Hematopoietic multipotent progenitor cell treated with erythropoietin and hydrocortisone succinate and interleukin-3 and kit ligand, for 17 days (in vitro differentiated cells): ENCODE measurements at regions not wholly inside any gene's neighbourhood (a gene's known extent, or its start where the extent isn't known, plus 50 kb on each side); places are given as distances from the start of the nearest gene placed in this dataset.
"Not testable (repeated sequence)": the region's sequence is repeated elsewhere in the genome, so short reads cannot be mapped to it uniquely, and the experiment has no call there.

Experiments
- DNase-seq: peaks from one replicate; pipeline ENCODE4 v3.0.0-alpha.2; 2015; ENCODE audit warnings: low spot score

- DNase-seq: no peak
Measured at GRCh38 chr7:113030489-113030888, 56.1 kb downstream of the GPR85 start.

GRCh38 chr7:113026941-113027340 lies 59.7 kb downstream of the GPR85 start:
- no peak for DNase-seq

- not testable (repeated sequence) for DNase-seq
Measured at GRCh38 chr7:113017144-113017857, 69.3 kb downstream of the GPR85 start.

- DNase-seq: no peak
Measured at GRCh38 chr7:113015034-113015645, 71.5 kb downstream of the GPR85 start.

- DNase-seq: no peak
Measured at GRCh38 chr7:113013761-113014449, 72.7 kb downstream of the GPR85 start.

- DNase-seq: not testable (repeated sequence)
Measured at GRCh38 chr7:113012862-113013261, 73.8 kb downstream of the GPR85 start.

GRCh38 chr7:113010377-113010776 lies 76.2 kb downstream of the GPR85 start:
- no peak for DNase-seq

GRCh38 chr7:113008755-113009154 lies 77.9 kb downstream of the GPR85 start:
- DNase-seq: no peak

GRCh38 chr7:113004726-113005454 lies 81.7 kb downstream of the GPR85 start:
- DNase-seq: no peak

GRCh38 chr7:113000316-113001020 lies 86.2 kb downstream of the GPR85 start:
- DNase-seq: no peak

- no peak for DNase-seq
Measured at GRCh38 chr7:112997831-112998230, 88.8 kb downstream of the GPR85 start.

- no peak for DNase-seq
Measured at GRCh38 chr7:112996331-112996871, 90.2 kb downstream of the GPR85 start.

- DNase-seq: no peak
Measured at GRCh38 chr7:112995059-112995824, 91.4 kb downstream of the GPR85 start.

- no peak for DNase-seq
Measured at GRCh38 chr7:112994656-112995055, 92.0 kb downstream of the GPR85 start.

GRCh38 chr7:112990624-112991023 lies 96.0 kb downstream of the GPR85 start:
- no peak for DNase-seq

GRCh38 chr7:112989531-112989930 lies 97.1 kb downstream of the GPR85 start:
- no peak for DNase-seq

- DNase-seq: no peak
Measured at GRCh38 chr7:112987171-112987570, 99.5 kb downstream of the GPR85 start.

GRCh38 chr7:112986256-112987031 lies 100.2 kb downstream of the GPR85 start:
- DNase-seq: no peak

GRCh38 chr7:112985377-112985987 lies 101.1 kb downstream of the GPR85 start:
- no peak for DNase-seq
